GM19467 (cell line): ENCODE measurements at regions not wholly inside any gene's neighbourhood (a gene's known extent, or its start where the extent isn't known, plus 50 kb on each side); places are given as distances from the start of the nearest gene placed in this dataset.

Experiments used
- ATAC-seq: cut with Tn5 transposase; IDR thresholded peaks from one replicate; pipeline ENCODE4 v1.9.1; 2021; ENCODE audit warnings: mild to moderate bottlenecking, moderate library complexity; ENCODE audit not compliant: unreplicated experiment

GRCh38 chr10:78184851-78185692 is 151.4 kb downstream of the RPS24 start:
- ATAC-seq: no peak

- ATAC-seq: no peak
These were observed 152.0 kb downstream of the RPS24 start for GRCh38 chr10:78185693-78186055.

- ATAC-seq: no peak
These were observed 152.9 kb downstream of the RPS24 start for GRCh38 chr10:78186572-78186971.

- no peak for ATAC-seq
These were observed 153.7 kb downstream of the RPS24 start for GRCh38 chr10:78187371-78187770.

GRCh38 chr10:78188446-78188845 is 154.8 kb downstream of the RPS24 start:
- no peak for ATAC-seq

GRCh38 chr10:78190051-78190825 is 156.6 kb downstream of the RPS24 start:
- ATAC-seq: no peak

- ATAC-seq: no peak
These were observed 157.6 kb downstream of the RPS24 start for GRCh38 chr10:78191301-78191700.

- no peak for ATAC-seq
These were observed 159.5 kb downstream of the RPS24 start for GRCh38 chr10:78193189-78193588.

GRCh38 chr10:78194050-78194449 is 160.4 kb downstream of the RPS24 start:
- ATAC-seq: no peak

GRCh38 chr10:78194539-78195402 is 161.1 kb downstream of the RPS24 start:
- ATAC-seq: no peak

GRCh38 chr10:78196396-78196795 is 162.7 kb downstream of the RPS24 start:
- no peak for ATAC-seq

- no peak for ATAC-seq
These were observed 163.3 kb downstream of the RPS24 start for GRCh38 chr10:78196964-78197363.

GRCh38 chr10:78197628-78198272 is 164.1 kb downstream of the RPS24 start:
- no peak for ATAC-seq

GRCh38 chr10:78199005-78199725 is 165.5 kb downstream of the RPS24 start:
- no peak for ATAC-seq

- no peak for ATAC-seq
These were observed 166.1 kb downstream of the RPS24 start for GRCh38 chr10:78199759-78200158.

- ATAC-seq: no peak
These were observed 167.0 kb downstream of the RPS24 start for GRCh38 chr10:78200686-78201085.

GRCh38 chr10:78202386-78202785 is 168.7 kb downstream of the RPS24 start:
- no peak for ATAC-seq

- ATAC-seq: no peak
These were observed 170.5 kb downstream of the RPS24 start for GRCh38 chr10:78203915-78204818.

- ATAC-seq: no peak
These were observed 171.9 kb downstream of the RPS24 start for GRCh38 chr10:78205457-78206016.
